HUES64 (cell line): ENCODE measurements at regions not wholly inside any gene's neighbourhood (a gene's known extent, or its start where the extent isn't known, plus 50 kb on each side); places are given as distances from the start of the nearest gene placed in this dataset.

Source experiments
- H3K27ac ChIP-seq: 2 replicates; pipeline ENCODE4 v1.7.0; 2013; ENCODE audit warnings: low read depth, low read length, inconsistent platforms
- H3K27me3 ChIP-seq: 2 replicates; pipeline ENCODE4 v1.6.1; 2013; ENCODE audit warnings: mild to moderate bottlenecking, low read length; ENCODE audit not compliant: insufficient read depth
- H3K36me3 ChIP-seq: 2 replicates; pipeline ENCODE4 v1.6.1; 2013; ENCODE audit warnings: mild to moderate bottlenecking, low read length; ENCODE audit not compliant: insufficient read depth
- H3K4me1 ChIP-seq: 2 replicates; pipeline ENCODE4 v1.6.1; 2013; ENCODE audit warnings: mild to moderate bottlenecking, low read length, moderate library complexity; ENCODE audit not compliant: insufficient read depth
- H3K4me3 ChIP-seq: 2 replicates; pipeline ENCODE4 v1.5.1; 2013; ENCODE audit warnings: mild to moderate bottlenecking, low read length, moderate library complexity
- H3K9ac ChIP-seq: 2 replicates; pipeline ENCODE4 v1.6.1; 2013; ENCODE audit warnings: mild to moderate bottlenecking, low read depth, low read length
- H3K9me3 ChIP-seq: 2 replicates; pipeline ENCODE4 v1.6.1; 2013; ENCODE audit warnings: low read depth, low read length; ENCODE audit not compliant: insufficient read depth
- WGBS: fragments of 150-250, 120-280 bp; methylation state at CpG from one replicate; pipeline ENCODE4 v1.1.7; 2013; ENCODE audit warnings: missing lambda C conversion rate; 5-methylcytosine and 5-hydroxymethylcytosine counted together

GRCh38 chr14:104524726-104525125 is 54.8 kb upstream of the C14orf180 start:
- 91% methylated on average over 9 of the region's 9 CpGs for WGBS
- H3K9ac ChIP-seq: no peak overlapping the region

GRCh38 chr14:104526723-104527645 is 52.6 kb upstream of the C14orf180 start:
- Histone ChIP-seq H3K27me3 (no peaks in the 10 kb centered on the region), H3K9ac (no peak overlapping the region), H3K9me3 (peaks cover 18% of the 10 kb centered on the region), H3K27ac (no peak overlapping the region), H3K4me1 (no peaks in the 10 kb centered on the region), H3K4me3 (no peak overlapping the region), H3K36me3 (no peaks in the 10 kb centered on the region)
- WGBS: 79% methylated on average over 5 of the region's 5 CpGs

More at GRCh38 chr14:104524726-104525125, 54.8 kb upstream of the C14orf180 start:
- Histone ChIP-seq H3K4me3 (no peak overlapping the region), H3K36me3 (no peaks in the 10 kb centered on the region), H3K27me3 (no peaks in the 10 kb centered on the region), H3K27ac (no peak overlapping the region), H3K9me3 (peaks cover 18% of the 10 kb centered on the region), H3K4me1 (no peaks in the 10 kb centered on the region)

GRCh38 chr14:104527857-104528459 is 51.6 kb upstream of the C14orf180 start:
- Histone ChIP-seq H3K9me3 (peaks cover 18% of the 10 kb centered on the region), H3K27me3 (no peaks in the 10 kb centered on the region), H3K4me3 (no peak overlapping the region), H3K9ac (no peak overlapping the region), H3K27ac (no peak overlapping the region), H3K36me3 (no peaks in the 10 kb centered on the region), H3K4me1 (no peaks in the 10 kb centered on the region)
- WGBS: 94% methylated on average over 2 of the region's 4 CpGs

GRCh38 chr14:104528496-104528895 is 51.1 kb upstream of the C14orf180 start:
- Histone ChIP-seq H3K4me1 (no peaks in the 10 kb centered on the region), H3K9me3 (peaks cover 18% of the 10 kb centered on the region), H3K9ac (no peak overlapping the region), H3K36me3 (no peaks in the 10 kb centered on the region), H3K27me3 (no peaks in the 10 kb centered on the region), H3K4me3 (no peak overlapping the region), H3K27ac (no peak overlapping the region)
- WGBS: 90% methylated on average over 7 of the region's 7 CpGs
